GM20000 (cell line): ENCODE measurements at regions not wholly inside any gene's neighbourhood (a gene's known extent, or its start where the extent isn't known, plus 50 kb on each side); places are given as distances from the start of the nearest gene placed in this dataset.

Experiments used
- DNase-seq: peaks from one replicate; pipeline ENCODE4 v3.0.0; 2012; ENCODE audit warnings: low spot score
- TF ChIP-seq, protein P1 (sequence below): IDR thresholded peaks from 2 replicates; pipeline ENCODE4 v1.5.1; 2012; ENCODE audit warnings: mild to moderate bottlenecking, control low read depth; ENCODE audit errors: extremely low read depth, missing control alignments

DNA sequence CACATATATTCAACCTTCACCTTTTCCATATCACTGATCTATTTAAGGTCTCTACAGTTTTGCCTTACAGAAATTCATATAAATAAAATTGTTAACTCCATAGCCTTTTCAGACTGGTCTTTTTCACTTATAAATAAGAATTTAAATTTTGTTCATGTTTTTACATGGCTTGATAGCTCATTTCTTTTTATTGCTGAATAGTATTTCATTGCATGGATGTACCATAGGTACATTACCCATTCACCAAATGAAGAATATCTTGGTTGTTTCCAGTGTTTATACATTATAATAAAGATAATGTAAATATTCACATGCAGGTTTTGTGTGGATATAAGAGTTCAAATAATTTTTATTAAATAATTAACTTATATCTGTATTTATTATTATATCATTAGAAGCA, 1765.0 kb downstream of the OTOL1 start:
- no peak for DNase-seq
- TF ChIP-seq, protein P1, sequence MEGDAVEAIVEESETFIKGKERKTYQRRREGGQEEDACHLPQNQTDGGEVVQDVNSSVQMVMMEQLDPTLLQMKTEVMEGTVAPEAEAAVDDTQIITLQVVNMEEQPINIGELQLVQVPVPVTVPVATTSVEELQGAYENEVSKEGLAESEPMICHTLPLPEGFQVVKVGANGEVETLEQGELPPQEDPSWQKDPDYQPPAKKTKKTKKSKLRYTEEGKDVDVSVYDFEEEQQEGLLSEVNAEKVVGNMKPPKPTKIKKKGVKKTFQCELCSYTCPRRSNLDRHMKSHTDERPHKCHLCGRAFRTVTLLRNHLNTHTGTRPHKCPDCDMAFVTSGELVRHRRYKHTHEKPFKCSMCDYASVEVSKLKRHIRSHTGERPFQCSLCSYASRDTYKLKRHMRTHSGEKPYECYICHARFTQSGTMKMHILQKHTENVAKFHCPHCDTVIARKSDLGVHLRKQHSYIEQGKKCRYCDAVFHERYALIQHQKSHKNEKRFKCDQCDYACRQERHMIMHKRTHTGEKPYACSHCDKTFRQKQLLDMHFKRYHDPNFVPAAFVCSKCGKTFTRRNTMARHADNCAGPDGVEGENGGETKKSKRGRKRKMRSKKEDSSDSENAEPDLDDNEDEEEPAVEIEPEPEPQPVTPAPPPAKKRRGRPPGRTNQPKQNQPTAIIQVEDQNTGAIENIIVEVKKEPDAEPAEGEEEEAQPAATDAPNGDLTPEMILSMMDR, result no peak

DNA sequence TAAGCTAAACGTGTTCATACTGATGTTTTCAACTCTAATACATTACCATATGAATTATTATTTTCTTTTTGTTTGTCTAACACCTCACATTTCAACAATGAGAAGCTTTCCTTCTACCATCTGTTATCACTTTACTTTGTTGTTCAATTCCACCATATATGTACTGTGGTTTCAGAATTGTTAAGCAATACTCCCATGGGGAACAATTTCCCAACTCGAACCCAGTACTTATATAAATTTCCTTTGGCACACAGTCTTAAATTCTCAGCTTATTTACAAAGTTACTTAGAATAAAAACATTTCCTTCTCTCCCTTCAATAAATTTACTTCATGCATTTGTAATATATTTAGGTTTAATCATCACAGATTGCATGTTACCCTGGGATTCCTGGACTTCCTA, 1764.4 kb downstream of the OTOL1 start:
- TF ChIP-seq, protein P1, result no peak
- DNase-seq, result no peak

DNA sequence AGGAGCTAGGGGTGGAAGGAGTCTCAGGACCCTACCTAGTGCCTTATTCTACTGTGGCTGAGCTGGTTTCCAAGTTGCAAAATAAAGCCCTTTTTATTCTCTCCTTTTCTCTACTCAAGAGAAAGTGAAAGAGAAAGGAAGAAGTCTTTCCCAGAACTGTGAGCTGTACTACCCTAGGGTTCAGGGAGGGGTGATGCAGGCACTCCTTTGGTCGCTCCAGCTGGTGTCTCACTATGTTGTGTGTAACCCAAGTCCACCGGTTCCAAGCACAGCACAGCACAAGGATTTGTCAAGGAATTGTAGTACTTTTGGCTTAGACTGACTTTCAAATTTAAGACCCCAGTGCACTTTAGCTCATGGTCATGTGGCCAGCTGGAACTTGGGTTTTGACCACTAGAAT, 1721.7 kb downstream of the OTOL1 start:
- TF ChIP-seq, protein P1, result no peak
- DNase-seq, result no peak

DNA sequence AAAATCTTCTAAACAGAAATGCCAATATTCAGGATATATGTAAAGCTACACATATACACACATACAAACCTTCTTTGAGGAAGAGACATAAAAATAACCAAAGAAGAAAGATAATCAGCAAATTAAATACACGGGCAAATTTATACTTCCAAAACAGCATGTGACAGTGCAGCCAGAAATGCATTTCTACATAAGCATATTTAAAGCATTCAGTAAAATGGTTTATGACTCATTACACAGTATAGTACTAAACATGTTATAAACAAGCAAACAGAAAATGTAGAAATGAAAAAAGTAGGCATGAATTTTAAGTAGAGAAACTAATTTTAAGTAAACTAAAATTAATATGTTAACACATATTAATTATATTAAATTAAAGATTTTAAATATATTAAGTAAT, 1717.2 kb downstream of the OTOL1 start:
- no peak for DNase-seq
- TF ChIP-seq, protein P1, result no peak

DNA sequence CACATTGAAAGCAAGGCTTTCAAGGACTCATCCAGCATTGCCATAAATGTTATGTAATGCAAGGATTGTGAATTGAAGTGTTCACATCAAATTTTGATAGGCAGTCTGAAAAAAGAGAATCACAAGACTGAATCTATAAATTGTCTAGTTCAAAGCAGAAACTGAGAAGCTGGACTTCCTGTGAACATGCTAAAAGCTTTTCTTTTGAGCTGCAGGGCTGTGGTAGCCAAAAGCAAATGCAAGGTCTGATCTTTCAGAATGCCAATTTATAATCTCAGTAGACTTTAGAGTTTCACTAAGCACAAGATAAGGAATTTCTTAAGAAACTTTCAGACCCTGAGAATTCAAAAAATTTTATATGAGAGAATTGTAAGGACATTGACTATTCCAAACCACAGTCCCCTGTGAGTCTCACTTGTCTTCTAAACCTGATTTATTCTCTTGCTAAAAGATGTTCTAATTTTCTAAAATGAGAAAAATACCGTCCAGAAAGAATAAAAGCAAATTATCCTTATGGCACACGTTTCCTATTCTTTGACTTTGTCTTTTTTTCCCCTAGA, 1700.3 kb downstream of the OTOL1 start:
- no peak for DNase-seq
- TF ChIP-seq, protein P1, result no peak

DNA sequence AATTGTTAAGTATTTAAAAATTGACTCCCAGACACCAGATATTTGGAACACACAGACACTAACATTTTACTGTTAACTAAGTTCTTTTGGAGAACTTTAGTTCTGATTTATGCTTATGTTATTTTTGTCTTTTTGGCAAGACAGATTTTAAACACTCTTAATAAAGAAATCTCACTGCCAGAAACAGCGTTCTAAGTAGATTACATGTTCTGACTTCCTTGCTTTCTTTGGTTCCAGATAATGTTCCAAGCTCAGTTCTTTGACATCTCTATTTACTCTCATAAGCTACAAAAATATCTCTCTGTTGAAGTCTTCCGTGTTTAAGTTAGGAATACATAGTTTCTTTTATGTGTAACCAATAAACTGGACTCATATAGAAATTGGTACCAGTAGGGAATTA, 1699.6 kb downstream of the OTOL1 start:
- DNase-seq, result no peak
- TF ChIP-seq, protein P1, result no peak

DNA sequence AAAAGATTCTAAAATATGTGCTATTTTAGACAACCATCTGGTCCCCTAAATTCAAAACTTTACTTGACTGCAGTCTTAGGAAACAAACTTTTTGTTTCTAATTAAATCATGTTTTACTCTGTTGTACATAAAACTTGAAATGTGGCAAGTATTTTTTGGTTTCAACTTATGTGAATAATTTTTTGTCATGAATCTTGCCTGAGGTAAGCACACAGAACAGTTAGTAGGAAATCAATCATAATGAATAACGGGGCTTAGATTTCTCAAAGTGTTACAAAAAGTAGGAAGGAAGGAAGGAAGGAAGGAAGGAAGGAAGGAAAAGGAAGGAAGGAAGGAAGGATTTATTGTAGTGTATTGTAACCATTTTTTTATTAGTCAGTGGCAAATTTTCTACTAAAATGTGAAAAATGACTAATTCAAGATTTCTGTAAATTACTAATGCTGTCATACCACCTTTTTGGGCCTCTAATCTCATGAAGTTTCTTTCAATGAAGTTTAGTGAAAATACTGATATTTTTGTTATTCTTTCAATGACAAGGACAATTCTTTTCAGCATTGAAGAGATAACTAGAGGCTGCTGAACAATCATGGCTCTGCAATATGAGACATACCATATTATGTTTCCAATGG, 1689.2 kb downstream of the OTOL1 start:
- TF ChIP-seq, protein P1, result no peak
- no peak for DNase-seq
